Gastrocnemius medialis (tissue), 4 donors: ENCODE measurements at regions not wholly inside any gene's neighbourhood (a gene's known extent, or its start where the extent isn't known, plus 50 kb on each side); places are given as distances from the start of the nearest gene placed in this dataset.
"Not testable (repeated sequence)": the region's sequence is repeated elsewhere in the genome, so short reads cannot be mapped to it uniquely, and the experiment has no call there.

Source experiments
- ATAC-seq, 2 donors: fragments of 150-250 bp; one replicate each; pipeline ENCODE4 v1.9.1; 2016
- DNase-seq, 2 donors: peaks; one replicate each; pipeline ENCODE4 v3.0.0-alpha.2; 2019
- H3K27ac ChIP-seq, 4 donors: fragments of 200-600 bp; sonication (generic); 1 replicate in 1 of 4; 2 replicates in 3 of 4; pipeline ENCODE4 v1.5.1; 2016 to 2018; ENCODE audit warnings: mild to moderate bottlenecking in 2 of 4, moderate library complexity in 1 of 4
- H3K27me3 ChIP-seq, 3 donors: fragments of 200-600 bp; sonication (generic) in 2 of 3; 1 replicate in 1 of 3; 2 replicates in 2 of 3; pipeline versions ENCODE4 v1.5.1 to v1.6.0; 2016 to 2019; ENCODE audit warnings: mild to moderate bottlenecking in 1 of 3, moderate library complexity in 1 of 3
- H3K36me3 ChIP-seq, 2 donors: fragments of 200-600 bp; sonication (generic) in 1 of 2; one replicate each; pipeline ENCODE4 v1.5.1; 2017 to 2018
- H3K4me1 ChIP-seq, 2 donors: fragments of 200-600 bp; sonication (generic) in 1 of 2; one replicate each; pipeline ENCODE4 v1.5.1; 2016 to 2017; ENCODE audit warnings: mild to moderate bottlenecking in 2 of 2
- H3K4me3 ChIP-seq, 4 donors: fragments of 200-600 bp; sonication (generic) in 3 of 4; 1 replicate in 1 of 4; 2 replicates in 3 of 4; pipeline ENCODE4 v1.5.1; 2016 to 2019; ENCODE audit warnings: mild to moderate bottlenecking in 2 of 4
- H3K9me3 ChIP-seq, 3 donors: fragments of 200-600 bp; sonication (generic) in 2 of 3; 1 replicate in 1 of 3; 2 replicates in 2 of 3; pipeline ENCODE4 v1.5.1; 2016 to 2019
- POLR2A ChIP-seq, 2 donors: fragments of 450-650 bp; IDR thresholded peaks; one replicate each; pipeline ENCODE4 v1.6.1; 2017; ENCODE audit warnings: antibody characterized with exemption in 2 of 2, mild to moderate bottlenecking in 2 of 2, moderate library complexity in 2 of 2
- in situ Hi-C, 4 donors: fragments of 200-750 bp; cut with MboI; loops; one replicate each; pipeline versions ENCODE4 v1.15.0 to v1.8.0; 2017; ENCODE audit warnings: low sequenced_read_pairs in 4 of 4
- intact Hi-C: fragments of 100-400 bp; cut with DNase I; formaldehyde crosslinking; loops from one replicate; pipeline ENCODE4 v1.15.1; 2023; ENCODE audit warnings: low total_unique reads
- TF ChIP-seq, protein P1 (sequence below), 5 experiments: fragments of 450-650 bp in 3 of 5; fragments of 200-600 bp in 2 of 5; sonication (generic) in 2 of 5; IDR thresholded peaks in 4 of 5; conservative IDR thresholded peaks in 1 of 5; 1 replicate in 4 of 5; 2 replicates in 1 of 5; pipeline ENCODE4 v1.5.1; 2016 to 2019; ENCODE audit warnings: antibody characterized with exemption in 5 of 5, mild to moderate bottlenecking in 3 of 5, moderate library complexity in 3 of 5

DNA sequence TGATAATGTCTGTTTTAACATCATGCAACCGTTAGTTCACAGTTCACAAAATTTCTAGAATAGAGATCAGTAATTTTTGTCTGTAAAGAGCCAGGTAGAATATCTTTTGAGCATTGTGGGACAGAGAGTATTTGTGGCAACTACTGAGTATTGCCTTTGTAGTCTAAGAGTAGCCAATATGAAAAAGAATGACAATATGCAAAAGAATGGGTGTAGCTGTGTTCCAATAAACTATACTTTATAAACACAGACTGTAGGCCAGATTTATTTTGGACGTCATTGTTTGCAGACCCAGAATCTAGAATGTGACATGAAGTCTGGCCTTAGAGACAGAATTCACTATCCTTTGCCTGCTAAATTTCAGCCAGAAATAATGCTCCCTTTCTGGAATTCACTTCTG, 694.1 kb upstream of the MMS22L start:
- Histone ChIP-seq H3K9me3 (no peaks in the 10 kb centered on the region), H3K4me3 (no peak overlapping the region), H3K27me3 (no peaks in the 10 kb centered on the region), H3K36me3 (no peaks in the 10 kb centered on the region), H3K27ac (no peak overlapping the region), H3K4me1 (no peaks in the 10 kb centered on the region)
- in situ Hi-C loops (no loop called here), intact Hi-C loops (no loop called here)
- TF ChIP-seq POLR2A (IDR thresholded peaks at IDR 0.05) = no peak
- no peak for ATAC-seq
- DNase-seq = no peak

DNA sequence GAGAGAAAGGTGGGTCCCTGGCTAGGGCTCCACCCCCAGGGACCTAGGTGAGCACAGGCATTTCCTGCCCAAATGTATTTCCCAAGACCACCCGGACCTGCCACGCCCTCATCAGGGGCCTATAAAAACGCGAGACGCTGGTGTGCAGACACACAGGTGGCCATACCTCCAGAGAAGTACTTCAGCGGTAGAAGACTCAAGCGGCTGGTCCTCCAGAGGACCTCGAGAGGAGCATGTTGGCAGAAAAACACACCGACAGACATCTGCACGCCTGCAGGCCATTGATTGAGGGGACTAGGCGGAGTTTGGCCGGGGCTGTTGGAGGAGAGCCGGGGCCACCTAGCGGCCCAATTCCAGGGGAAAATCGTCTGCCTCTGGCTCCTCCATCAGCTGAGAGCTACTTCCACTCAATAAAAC, 695.8 kb upstream of the MMS22L start:
- TF ChIP-seq, protein P1, sequence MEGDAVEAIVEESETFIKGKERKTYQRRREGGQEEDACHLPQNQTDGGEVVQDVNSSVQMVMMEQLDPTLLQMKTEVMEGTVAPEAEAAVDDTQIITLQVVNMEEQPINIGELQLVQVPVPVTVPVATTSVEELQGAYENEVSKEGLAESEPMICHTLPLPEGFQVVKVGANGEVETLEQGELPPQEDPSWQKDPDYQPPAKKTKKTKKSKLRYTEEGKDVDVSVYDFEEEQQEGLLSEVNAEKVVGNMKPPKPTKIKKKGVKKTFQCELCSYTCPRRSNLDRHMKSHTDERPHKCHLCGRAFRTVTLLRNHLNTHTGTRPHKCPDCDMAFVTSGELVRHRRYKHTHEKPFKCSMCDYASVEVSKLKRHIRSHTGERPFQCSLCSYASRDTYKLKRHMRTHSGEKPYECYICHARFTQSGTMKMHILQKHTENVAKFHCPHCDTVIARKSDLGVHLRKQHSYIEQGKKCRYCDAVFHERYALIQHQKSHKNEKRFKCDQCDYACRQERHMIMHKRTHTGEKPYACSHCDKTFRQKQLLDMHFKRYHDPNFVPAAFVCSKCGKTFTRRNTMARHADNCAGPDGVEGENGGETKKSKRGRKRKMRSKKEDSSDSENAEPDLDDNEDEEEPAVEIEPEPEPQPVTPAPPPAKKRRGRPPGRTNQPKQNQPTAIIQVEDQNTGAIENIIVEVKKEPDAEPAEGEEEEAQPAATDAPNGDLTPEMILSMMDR (IDR thresholded peaks at IDR 0.05 in 4 of 5, conservative IDR thresholded peaks at IDR 0.05 in 1 of 5) = no peak
- TF ChIP-seq POLR2A (IDR thresholded peaks at IDR 0.05) = no peak
- intact Hi-C loops = no loop called here
- no peak overlapping the region for H3K27ac ChIP-seq
- ATAC-seq = no peak
- H3K4me3 ChIP-seq = no peak overlapping the region
- H3K4me1 ChIP-seq = no peaks in the 10 kb centered on the region
- no peaks in the 10 kb centered on the region for H3K27me3 ChIP-seq
- no peaks in the 10 kb centered on the region for H3K36me3 ChIP-seq
- H3K9me3 ChIP-seq = no peaks in the 10 kb centered on the region
- DNase-seq = no peak
- in situ Hi-C loops = no loop called here

DNA sequence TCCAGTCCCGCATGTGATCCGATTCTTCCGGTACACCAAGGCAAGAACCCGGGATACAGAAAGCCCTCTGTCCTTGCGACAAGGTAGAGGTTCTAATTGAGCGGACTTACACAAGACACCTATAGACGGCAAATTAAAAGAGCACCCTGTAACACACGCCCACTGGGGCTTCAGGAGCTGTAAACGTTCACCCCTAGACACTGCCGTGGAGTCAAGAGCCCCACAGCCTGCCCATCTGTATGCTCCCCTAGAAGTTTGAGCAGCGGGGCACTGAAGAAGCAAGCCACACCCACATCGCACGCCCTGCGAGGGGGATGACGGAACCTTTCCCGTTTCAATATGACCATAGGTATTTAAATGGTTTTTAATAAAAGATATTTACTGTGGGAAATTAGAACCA, 696.3 kb upstream of the MMS22L start:
- DNase-seq, H3K27me3 ChIP-seq, intact Hi-C loops, H3K36me3 ChIP-seq, H3K27ac ChIP-seq, H3K4me3 ChIP-seq, in situ Hi-C loops, H3K4me1 ChIP-seq, ATAC-seq, H3K9me3 ChIP-seq: not testable (repeated sequence)

DNA sequence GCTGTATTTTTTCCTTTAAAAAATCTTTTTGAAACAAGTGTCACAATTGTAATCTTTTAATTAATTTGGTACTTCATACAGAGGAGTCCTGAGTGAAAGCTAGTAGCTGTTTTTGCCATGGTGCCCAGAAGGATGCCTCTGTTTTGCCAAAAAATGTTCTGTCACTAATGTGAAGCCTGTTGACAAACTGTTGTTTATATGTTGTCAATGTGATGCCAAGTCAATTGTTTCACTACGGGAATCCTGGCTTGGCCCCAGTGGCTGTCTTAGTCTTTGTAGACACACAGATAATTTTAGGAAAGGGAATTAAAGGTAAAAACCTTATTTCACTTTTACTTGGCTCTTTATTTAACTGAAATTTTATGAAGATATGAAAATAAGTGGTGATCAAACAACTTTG, 706.4 kb upstream of the MMS22L start:
- intact Hi-C loops (no loop called here), in situ Hi-C loops (no loop called here)

DNA sequence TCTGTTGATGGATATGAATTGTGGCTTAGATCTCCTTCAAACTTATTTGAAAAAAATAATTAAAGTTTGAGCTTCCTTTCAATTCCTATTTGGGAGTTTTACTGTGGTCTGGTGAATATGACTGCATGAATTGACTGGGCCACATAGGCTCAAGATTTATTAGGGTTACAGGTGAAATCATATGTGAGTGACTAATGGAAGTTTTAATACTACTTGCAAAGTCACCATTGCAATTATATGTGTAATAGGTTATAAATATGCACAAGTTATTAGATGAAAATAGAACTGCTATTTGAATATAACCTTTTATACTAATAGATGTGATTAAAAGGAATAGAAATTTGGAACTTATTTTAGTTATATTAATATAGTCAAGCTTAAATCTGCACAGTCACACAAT, 712.1 kb upstream of the MMS22L start:
- in situ Hi-C loops (no loop called here), intact Hi-C loops (no loop called here)
- Histone ChIP-seq H3K4me1 (no peaks in the 10 kb centered on the region), H3K9me3 (no peaks in the 10 kb centered on the region), H3K27ac (no peak overlapping the region), H3K27me3 (no peaks in the 10 kb centered on the region), H3K36me3 (no peaks in the 10 kb centered on the region), H3K4me3 (no peak overlapping the region)
- DNase-seq (no peak), ATAC-seq (no peak)
- no peak for TF ChIP-seq POLR2A (IDR thresholded peaks at IDR 0.05)
- TF ChIP-seq, protein P1 (IDR thresholded peaks at IDR 0.05 in 4 of 5, conservative IDR thresholded peaks at IDR 0.05 in 1 of 5) = no peak

More for the DNA sequence above, 706.4 kb upstream of the MMS22L start:
- TF ChIP-seq, protein P1 (IDR thresholded peaks at IDR 0.05 in 4 of 5, conservative IDR thresholded peaks at IDR 0.05 in 1 of 5) = no peak
- no peak for TF ChIP-seq POLR2A (IDR thresholded peaks at IDR 0.05)
- Histone ChIP-seq H3K9me3 (no peaks in the 10 kb centered on the region), H3K36me3 (no peaks in the 10 kb centered on the region), H3K27me3 (no peaks in the 10 kb centered on the region), H3K27ac (no peak overlapping the region), H3K4me3 (no peak overlapping the region), H3K4me1 (no peaks in the 10 kb centered on the region)
- ATAC-seq (no peak), DNase-seq (no peak)

DNA sequence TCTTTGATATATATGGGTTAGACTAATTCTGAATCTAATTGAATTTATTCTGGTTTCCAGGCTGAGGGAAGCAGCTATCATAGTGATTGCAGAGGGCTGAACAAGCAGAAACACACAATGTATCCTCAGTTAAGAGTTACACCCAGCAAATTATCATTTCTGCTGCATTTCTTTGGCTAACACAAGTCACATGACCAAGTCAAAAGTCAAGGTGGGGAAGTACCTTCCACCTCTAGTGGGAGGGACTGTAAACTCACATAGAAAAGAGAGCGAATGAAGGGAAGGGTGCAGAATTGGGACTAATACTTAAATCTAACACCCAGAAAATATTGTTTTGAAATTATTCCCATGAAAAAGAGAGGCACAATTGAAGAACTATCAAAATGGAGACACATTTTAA, 719.7 kb upstream of the MMS22L start:
- Histone ChIP-seq H3K4me3 (no peak overlapping the region), H3K36me3 (no peaks in the 10 kb centered on the region), H3K9me3 (no peaks in the 10 kb centered on the region), H3K27ac (no peak overlapping the region), H3K4me1 (no peaks in the 10 kb centered on the region), H3K27me3 (no peaks in the 10 kb centered on the region)
- TF ChIP-seq, protein P1 (IDR thresholded peaks at IDR 0.05 in 4 of 5, conservative IDR thresholded peaks at IDR 0.05 in 1 of 5) = no peak
- TF ChIP-seq POLR2A (IDR thresholded peaks at IDR 0.05) = no peak
- no peak for DNase-seq
- intact Hi-C loops = no loop called here
- no peak for ATAC-seq
- in situ Hi-C loops = no loop called here
